MCF 10A (cell line): ENCODE measurements at regions not wholly inside any gene's neighbourhood (a gene's known extent, or its start where the extent isn't known, plus 50 kb on each side); places are given as distances from the start of the nearest gene placed in this dataset.

Experiments used
- BruUV-seq: library from RNA; stranded (reverse); fragments of 400-500 nt; replicated peaks from 2 replicates; lab custom pipeline; 2021; lab: Mats Ljungman, UMichigan
- CTCF ChIA-PET: fragments of 300-600 bp; sonication (Branson Sonifier 250); formaldehyde crosslinking; extraction: SDS; loops from one replicate; lab custom pipeline; 2021; ENCODE audit warnings: antibody characterized with exemption, inconsistent platforms; lab: Yijun Ruan, JAX
- POLR2A ChIA-PET: fragments of 300-600, 350-650 bp; sonication (Branson Sonifier 250); formaldehyde crosslinking; extraction: SDS; loops from one replicate; lab custom pipeline; 2020; ENCODE audit warnings: antibody characterized with exemption, inconsistent platforms; lab: Yijun Ruan, JAX
- DNase-seq: peaks from one replicate; pipeline ENCODE4 v3.0.0-alpha.2; 2018; ENCODE audit not compliant: unreplicated experiment
- H3K27ac Mint-ChIP-seq: one replicate; pipeline ENCODE4 v1.8.0; 2022; ENCODE audit warnings: mild to moderate bottlenecking, low read depth, mixed read lengths; ENCODE audit not compliant: unreplicated experiment
- H3K27me3 Mint-ChIP-seq: one replicate; pipeline ENCODE4 v1.8.0; 2022; ENCODE audit warnings: mixed read lengths; ENCODE audit not compliant: insufficient read depth, unreplicated experiment
- H3K36me3 Mint-ChIP-seq: one replicate; pipeline ENCODE4 v1.8.0; 2022; ENCODE audit warnings: mild to moderate bottlenecking, moderate library complexity, mixed read lengths; ENCODE audit not compliant: insufficient read depth, unreplicated experiment
- H3K4me1 Mint-ChIP-seq: one replicate; pipeline ENCODE4 v1.8.0; 2022; ENCODE audit warnings: mixed read lengths; ENCODE audit not compliant: insufficient read depth, unreplicated experiment
- H3K4me3 Mint-ChIP-seq: one replicate; pipeline ENCODE4 v1.8.0; 2022; ENCODE audit warnings: mild to moderate bottlenecking, moderate library complexity, mixed read lengths; ENCODE audit not compliant: unreplicated experiment
- H3K9me3 Mint-ChIP-seq: one replicate; pipeline ENCODE4 v1.8.0; 2022; ENCODE audit warnings: mixed read lengths; ENCODE audit not compliant: unreplicated experiment
- CTCF ChIP-seq: fragments of 200-600 bp; IDR thresholded peaks from one replicate; pipeline ENCODE4 v1.8.0; 2022; ENCODE audit warnings: antibody characterized with exemption, mild to moderate bottlenecking; ENCODE audit not compliant: unreplicated experiment
- intact Hi-C: fragments of 100-400 bp; cut with micrococcal nuclease; formaldehyde crosslinking; loops from 2 replicates; pipeline ENCODE4 v1.14.1; 2022

GRCh38 chr16:7103056-7103455, 229.6 kb upstream of the RBFOX1 start:
- no peak for TF ChIP-seq CTCF
- BruUV-seq, result no TSS peak
- H3K9me3 Mint-ChIP-seq, result peaks cover 48% of the 10 kb centered on the region
- intact Hi-C loops, result no loop called here
- no peak overlapping the region for H3K4me3 Mint-ChIP-seq
- H3K36me3 Mint-ChIP-seq, result no peaks in the 10 kb centered on the region
- no peaks in the 10 kb centered on the region for H3K27me3 Mint-ChIP-seq
- no peak for DNase-seq
- H3K27ac Mint-ChIP-seq, result no peak overlapping the region
- ChIA-PET CTCF (no interaction called here), POLR2A (no interaction called here)
- no peaks in the 10 kb centered on the region for H3K4me1 Mint-ChIP-seq

GRCh38 chr16:7101054-7101453, 231.6 kb upstream of the RBFOX1 start:
- Mint-ChIP-seq H3K4me1 (no peaks in the 10 kb centered on the region), H3K27ac (no peak overlapping the region), H3K9me3 (peaks cover 39% of the 10 kb centered on the region), H3K36me3 (no peaks in the 10 kb centered on the region), H3K4me3 (no peak overlapping the region), H3K27me3 (no peaks in the 10 kb centered on the region)
- TF ChIP-seq CTCF, result no peak
- BruUV-seq, result no TSS peak
- POLR2A ChIA-PET, result no interaction called here
- CTCF ChIA-PET, result no interaction called here
- DNase-seq, result no peak
- intact Hi-C loops, result no loop called here

- H3K36me3 Mint-ChIP-seq, result peaks cover 8% of the 10 kb centered on the region
- no peak overlapping the region for H3K27ac Mint-ChIP-seq
- BruUV-seq, result no TSS peak
- CTCF ChIA-PET, result interaction anchor here (0.6 kb wide), 1 partner anchor 18 kb away, joined by 3 read pairs; no protein-coding TSS in a partner anchor
- no peaks in the 10 kb centered on the region for H3K27me3 Mint-ChIP-seq
- H3K9me3 Mint-ChIP-seq, result peaks cover 34% of the 10 kb centered on the region
- no peaks in the 10 kb centered on the region for H3K4me1 Mint-ChIP-seq
- POLR2A ChIA-PET, result no interaction called here
- intact Hi-C loops, result no loop called here
- no peak for DNase-seq
- no peak overlapping the region for H3K4me3 Mint-ChIP-seq
- no peak for TF ChIP-seq CTCF
Observed at GRCh38 chr16:7097518-7097917, 235.1 kb upstream of the RBFOX1 start.

GRCh38 chr16:7093511-7093910, 239.1 kb upstream of the RBFOX1 start:
- no peak overlapping the region for H3K4me3 Mint-ChIP-seq
- POLR2A ChIA-PET, result no interaction called here
- intact Hi-C loops, result no loop called here

More at GRCh38 chr16:7093511-7093910, 239.1 kb upstream of the RBFOX1 start:
- H3K36me3 Mint-ChIP-seq, result peaks cover 8% of the 10 kb centered on the region
- CTCF ChIA-PET, result interaction anchor here (0.6 kb wide), 1 partner anchor 454 kb away, joined by 4 read pairs; no protein-coding TSS in a partner anchor
- TF ChIP-seq CTCF, result no peak
- no peak overlapping the region for H3K27ac Mint-ChIP-seq
- H3K9me3 Mint-ChIP-seq, result peaks cover 36% of the 10 kb centered on the region
- no TSS peak for BruUV-seq
- no peaks in the 10 kb centered on the region for H3K4me1 Mint-ChIP-seq
- no peak for DNase-seq
- no peaks in the 10 kb centered on the region for H3K27me3 Mint-ChIP-seq
